ENCODE measurements at regions not wholly inside any gene's neighbourhood (a gene's known extent, or its start where the extent isn't known, plus 50 kb on each side); places are given as distances from the start of the nearest gene placed in this dataset.
"Not testable (repeated sequence)": the region's sequence is repeated elsewhere in the genome, so short reads cannot be mapped to it uniquely, and the experiment has no call there.

DNA sequence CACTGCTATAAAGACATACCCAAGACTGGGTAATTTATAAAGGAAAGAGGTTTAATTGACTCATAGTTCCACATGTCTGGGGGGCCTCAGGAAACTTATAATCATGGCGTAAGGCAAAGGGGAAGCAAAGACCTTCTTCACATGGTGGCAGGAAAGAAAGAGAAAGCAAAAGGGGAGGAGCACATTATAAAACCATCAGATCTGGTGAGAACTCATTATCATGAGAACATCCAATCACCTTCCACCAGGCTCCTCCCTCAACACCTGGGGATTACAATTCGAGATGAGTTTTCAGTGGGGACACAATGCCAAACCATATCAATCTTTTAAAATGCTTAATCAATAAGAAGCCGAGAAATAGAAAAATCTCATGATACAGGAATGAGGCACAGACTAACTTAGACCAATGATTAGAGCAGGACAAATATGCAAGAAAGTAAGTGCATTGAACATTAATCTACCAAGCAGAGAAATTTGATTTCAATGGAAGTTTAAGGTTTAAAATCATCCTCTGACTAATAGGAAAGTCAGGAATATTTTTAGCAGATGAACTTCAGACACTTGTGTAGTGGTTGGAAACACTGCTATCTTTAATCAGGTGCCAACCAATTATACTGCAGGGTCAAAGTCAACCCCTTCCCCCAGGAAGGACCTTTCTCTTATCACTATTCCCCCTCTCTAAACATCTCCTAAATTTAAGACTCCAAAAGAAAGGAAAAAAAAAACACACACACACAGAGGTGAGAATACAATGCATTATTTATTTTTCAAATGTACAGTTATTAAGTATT, 259.2 kb downstream of the IRS1 start:
- DNase-seq (ENCODE audit: extremely low read depth, low read depth): no peak

DNA sequence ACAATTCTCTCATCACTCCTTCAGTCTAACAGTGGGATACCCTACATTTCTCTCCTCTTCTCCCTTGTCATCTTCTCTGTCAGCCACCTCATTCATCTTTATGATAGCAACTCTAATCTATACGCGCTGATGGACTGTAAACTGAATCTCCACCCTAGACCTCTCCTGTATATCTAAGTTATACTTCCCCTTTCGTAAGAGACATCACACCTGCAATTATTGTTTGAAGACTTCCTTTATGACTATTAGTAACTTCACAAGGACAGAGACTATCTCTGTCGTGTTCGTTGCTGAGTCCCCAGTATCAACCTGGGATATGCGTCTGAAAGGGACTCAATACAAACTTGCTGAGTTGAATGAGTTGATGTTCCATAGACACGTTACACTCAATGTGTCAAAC, 263.2 kb downstream of the IRS1 start:
- DNase-seq (ENCODE audit: extremely low read depth, low read depth): no peak

DNA sequence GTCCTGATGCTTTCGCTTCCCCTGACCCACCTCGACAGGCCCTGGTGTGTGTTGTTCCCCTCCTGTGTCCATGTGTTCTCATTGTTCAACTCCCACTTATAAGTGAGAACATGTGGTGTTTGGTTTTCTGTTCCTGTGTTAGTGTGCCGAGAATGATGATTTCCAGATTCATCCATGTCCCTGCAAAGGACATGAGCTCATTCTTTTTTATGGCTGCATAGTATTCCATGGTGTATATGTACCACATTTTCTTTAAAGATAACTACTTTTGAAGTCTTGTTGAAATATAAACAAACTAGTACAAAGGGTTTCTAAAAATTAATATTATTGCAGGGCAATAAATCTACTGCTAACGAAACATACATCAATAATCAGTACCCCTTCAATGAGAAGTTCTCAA, 266.6 kb downstream of the IRS1 start:
- DNase-seq (ENCODE audit: extremely low read depth, low read depth): not testable (repeated sequence)

DNA sequence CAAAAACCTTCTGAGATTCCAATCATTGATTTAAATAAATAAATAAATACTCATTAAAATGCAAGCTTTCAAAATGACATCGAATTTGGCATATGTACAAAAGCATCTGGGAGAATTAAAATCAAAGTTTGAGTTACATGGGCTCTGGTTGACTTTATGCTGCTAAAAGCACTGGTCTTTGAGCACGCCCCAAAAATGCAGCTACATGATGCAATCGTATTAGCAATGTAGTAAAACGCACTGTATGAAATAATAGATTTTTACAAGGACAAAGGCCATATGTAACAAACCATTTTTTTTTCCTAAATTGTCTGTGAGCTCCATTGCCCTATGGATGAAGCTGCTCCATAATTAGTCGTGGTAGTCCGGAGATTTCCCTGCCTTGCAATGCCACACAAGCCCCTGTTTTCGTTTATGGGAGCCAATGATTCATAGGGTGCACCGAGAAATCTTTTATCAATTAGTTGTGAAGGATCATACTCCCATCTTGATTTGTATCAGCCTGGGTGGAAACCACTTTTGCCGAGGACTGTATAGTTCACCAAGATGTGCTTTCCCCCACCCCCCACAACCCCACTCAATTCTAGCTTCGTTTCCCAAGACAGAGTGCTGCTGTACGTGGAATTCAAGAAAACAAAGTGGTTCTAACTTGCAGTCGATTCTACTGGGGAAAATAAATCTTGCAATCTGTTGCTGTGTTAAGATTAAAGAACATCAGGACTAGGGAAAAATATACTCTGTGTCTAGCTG, 268.4 kb downstream of the IRS1 start:
- DNase-seq (ENCODE audit: extremely low read depth, low read depth): no peak

DNA sequence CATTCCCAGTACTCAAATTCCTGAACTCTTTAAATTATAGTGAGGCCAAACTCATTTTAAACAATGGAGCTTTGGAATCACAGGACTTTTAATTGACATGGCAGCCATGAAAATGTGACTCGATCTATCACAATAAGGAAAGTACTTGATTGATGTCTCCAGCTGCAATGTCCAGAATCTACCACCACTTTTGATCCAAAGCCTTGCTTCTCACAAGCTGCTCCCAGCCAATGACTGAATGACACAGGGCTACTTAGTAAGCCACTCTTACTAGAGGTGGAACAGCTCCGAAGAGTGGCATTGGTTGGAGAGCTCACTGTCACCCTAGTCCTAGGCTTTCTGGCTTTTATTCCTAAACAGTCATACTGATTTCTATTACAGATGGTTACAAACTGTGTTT, 270.1 kb downstream of the IRS1 start:
- DNase-seq (ENCODE audit: extremely low read depth, low read depth): no peak

DNA sequence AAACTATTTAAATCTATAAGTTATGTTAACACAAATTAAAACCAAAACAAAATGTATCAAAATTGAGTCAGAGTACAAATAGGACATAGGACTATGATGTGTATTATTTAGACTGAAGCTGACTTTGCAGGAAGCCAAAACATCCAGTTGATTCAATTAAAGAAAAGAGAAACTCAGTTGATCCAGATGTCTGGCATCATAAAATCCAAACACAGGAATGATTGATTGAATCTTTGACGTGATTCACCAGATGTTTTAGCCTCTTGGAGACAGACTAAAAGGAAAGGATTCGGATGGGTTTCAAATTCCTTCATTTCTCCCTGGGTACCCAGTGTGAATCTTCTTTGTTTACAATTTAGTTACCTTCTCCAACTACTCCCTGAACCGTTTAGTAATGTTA, 272.9 kb downstream of the IRS1 start:
- no peak for DNase-seq (ENCODE audit: extremely low read depth, low read depth)

DNA sequence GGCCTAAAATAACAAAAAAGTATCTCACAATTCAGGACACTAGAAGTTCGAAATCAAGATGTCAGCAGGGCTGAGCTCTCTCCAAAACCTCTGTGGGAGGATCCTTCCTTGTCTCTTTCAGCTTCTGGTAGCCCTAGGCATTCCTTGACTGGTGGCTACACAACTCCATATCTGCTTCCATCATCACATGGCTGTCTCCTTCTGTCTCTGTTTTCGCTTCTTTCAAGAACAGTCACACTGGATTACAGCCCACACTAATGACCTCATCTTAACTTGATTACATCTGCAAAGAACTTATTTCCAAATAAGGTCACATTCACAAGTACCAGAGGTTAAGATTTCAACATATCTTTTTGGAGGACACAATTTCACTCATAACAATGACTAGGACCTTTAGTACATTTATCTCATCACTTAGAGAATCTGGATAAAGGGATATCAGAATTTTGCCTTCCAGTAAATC, 275.2 kb downstream of the IRS1 start:
- DNase-seq (ENCODE audit: extremely low read depth, low read depth): peak; percentile 24

DNA sequence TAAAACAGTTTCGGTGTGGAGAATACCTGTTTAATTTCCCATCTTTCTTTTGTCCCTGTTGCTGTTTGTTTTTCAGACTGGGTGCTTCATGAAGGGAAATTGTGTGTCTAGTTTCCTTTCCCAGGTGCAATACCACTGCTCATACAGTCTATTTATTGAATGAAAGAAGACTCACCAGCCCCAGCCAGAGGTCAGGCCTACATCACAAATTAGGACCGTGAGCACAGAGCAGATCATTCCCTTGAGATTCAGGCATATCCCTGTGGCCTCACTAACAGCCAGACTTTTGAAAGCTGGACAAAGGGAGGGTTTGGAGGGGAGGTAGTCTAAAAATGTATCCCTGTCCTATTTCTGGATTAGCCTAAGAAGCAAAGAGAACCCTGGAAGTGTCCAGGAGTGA, 278.9 kb downstream of the IRS1 start:
- no peak for DNase-seq (ENCODE audit: extremely low read depth, low read depth)

DNA sequence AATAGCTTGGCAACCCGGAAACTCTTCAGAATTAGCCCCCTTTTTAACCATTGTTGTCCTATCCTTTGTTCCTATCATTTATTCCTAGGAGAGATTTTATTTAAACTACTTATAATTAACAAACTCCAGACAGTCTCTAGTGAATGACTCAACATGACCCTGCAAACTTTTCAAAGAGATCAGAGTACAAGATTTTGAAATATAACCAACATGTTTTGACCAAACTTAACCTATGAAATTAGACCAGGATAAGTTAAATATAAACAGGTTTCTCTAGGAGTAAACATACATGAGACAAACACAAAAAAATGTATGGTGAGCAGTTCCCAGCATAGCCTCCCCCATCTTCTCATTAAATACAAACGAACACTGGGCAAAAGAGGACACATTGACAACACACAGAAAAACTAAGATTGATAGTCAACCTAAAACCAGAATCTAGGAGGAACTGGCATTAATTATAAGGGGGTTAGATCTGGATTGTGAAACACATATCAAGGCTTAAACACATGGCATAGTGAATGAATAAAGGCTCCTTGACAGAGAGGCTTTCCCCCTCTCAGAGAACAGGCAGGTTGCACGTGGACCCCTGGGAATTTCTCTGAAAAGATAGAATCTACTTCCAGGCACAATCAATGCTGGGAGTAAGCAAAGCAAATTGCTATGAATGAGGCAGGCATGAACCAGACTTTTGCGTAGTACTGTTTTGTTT, 284.1 kb downstream of the IRS1 start:
- no peak for DNase-seq (ENCODE audit: extremely low read depth, low read depth)

DNA sequence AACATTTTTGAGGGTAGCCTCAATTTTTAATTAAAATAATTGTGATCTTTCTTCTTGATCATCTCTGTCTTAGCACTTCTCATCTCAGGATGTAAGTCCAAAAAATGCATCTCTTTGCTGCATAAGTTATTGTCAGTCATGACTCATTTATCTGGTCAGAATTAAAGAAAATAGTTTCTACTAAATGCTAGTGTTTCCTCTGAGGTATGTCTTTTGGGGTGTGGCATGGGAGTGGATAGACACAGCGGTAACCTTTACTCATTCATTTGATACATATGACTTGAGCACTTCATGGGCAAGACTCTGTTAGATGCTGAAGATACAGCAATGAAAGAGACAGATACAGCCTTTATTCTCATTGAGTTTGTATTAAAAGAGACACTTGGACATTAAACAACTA, 284.7 kb downstream of the IRS1 start:
- DNase-seq (ENCODE audit: extremely low read depth, low read depth): no peak

DNA sequence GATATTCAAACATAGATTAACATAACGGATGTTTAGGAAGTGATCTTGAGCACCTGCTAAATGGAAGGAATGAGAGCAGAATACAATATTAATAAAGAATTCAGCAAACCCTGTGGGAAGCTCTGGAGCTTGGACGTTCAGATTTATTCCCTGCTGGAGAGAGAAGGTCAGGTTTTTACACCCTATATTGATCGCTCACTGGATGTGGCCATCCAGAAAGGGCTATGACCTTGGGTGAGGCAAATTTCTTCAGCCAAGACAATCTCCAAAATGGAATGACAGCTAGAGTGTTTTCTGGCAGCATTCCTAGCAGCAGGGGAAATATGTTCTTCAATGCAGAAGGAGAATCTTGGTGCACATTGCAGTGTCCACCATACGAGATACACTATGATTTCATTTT, 288.3 kb downstream of the IRS1 start:
- no peak for DNase-seq (ENCODE audit: extremely low read depth, low read depth)

DNA sequence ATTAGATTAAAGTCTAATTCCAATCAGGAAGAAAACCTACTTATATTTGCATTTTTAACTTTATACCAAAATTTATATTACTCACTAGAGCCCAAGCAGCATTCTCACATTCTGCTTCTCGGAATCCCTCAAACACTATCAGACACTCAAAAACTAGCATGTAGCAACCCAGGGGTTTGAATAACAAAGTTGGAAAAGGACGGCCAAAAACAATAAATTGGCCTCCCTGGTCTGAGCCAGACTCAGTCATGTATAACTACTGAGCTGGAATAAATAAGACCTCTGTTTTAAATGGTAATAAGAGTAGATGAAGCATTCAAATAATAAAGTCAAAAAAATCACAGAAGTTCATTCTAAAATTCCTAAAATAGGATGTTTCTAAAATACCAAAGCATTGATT, 290.9 kb downstream of the IRS1 start:
- DNase-seq (ENCODE audit: extremely low read depth, low read depth): no peak

DNA sequence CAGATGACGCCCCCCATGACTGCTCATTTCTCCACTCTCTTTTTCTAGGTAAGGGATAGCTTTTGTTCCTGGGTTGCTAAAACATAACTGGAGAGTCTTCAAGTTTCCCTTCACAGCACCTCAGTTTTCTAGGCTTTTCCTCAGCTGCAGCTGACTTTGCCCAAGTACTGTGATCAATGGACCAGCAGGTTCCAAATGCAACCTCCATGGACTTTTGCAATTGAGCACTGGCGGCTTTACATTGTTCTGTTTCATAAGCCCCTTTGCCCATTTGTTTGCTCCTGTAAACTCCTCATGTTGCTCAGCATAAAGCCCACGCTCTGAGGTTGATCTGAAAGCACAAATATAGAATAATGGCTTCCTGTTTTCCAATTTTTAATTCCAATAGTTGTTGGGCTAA, 291.6 kb downstream of the IRS1 start:
- no peak for DNase-seq (ENCODE audit: extremely low read depth, low read depth)

DNA sequence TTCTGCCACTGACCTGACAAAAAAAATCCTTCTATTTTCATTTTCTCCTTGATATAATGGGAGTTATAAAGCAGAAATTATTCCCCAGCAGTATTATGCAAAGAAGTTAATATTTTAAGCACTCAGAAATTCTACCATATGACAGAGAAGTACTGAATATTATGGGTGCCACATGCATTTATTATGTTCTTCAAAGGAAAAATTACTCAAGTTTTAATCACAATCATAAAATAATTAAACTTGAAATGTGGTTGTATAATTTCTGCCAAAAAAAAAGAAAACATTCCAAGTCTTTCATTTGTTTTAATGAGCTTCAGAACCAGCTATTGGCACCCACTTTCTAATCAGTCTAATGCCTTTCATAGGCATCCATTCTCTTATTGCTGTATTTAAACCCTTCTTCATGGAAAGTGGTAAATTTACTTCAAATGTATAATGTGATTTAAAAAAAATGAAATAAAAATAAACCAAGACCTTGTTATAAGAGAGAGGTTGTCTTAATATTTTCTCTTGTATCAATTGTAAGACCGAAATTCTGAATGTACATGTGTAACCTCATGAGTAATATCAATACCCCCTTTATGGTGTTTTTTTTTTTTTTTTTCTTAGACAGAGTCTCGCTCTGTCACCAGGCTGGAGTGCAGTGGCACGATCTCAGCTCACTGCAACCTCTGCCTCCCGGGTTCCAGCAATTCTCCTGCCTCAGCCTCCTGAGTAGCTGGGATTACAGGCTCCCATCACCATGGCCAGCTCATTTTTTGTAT, 302.3 kb downstream of the IRS1 start:
- DNase-seq (ENCODE audit: extremely low read depth, low read depth): no peak

DNA sequence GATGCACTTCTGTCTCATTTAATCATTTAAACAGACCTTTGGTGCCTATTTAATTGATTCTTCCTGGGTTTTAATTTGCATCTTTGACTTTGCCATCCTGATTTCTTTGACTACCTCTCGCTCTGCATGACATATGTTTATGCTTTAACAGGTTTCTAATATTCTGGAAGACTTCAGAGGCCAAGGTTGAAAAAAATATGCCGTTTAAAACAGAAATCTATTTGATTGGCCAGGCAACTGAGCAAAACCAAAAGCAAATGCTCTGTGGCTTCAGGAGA, 303.4 kb downstream of the IRS1 start:
- no peak for DNase-seq (ENCODE audit: extremely low read depth, low read depth)

DNA sequence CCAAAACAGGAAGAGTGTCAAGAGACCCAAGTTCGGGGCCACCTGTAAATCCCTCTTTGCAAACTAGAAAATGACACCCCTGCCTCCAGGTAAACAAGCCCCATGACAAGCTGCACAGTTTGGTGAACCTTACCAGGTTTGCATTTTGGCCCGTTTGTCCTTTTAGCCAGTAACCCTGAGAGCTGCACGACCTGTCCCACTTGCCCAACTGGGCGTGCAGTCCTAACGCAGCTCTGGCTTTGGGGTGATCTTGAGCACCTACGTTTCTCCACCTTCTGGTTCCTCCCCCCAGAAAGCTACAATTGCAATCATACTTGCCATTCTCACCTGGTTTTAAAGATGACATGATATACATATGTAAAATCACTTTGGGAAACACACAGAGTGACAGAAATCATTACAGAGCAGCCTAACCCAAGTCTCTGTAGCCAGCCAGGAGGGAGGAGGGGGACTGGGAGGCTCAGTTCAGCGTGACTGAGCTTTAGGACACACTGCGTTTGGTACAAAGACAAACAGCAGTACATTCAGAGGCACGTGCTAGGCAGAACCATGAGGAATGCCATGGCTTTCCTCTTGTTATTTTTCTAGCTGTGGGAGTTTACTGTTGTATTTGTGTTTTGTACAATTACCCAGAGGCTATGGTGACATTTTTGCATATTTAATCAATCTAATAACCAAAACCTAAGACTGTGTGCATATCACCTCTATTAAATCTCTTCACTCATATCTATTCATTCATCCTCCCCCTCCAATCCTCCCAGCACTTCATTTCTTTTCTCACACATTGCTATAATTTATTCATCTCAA, 304.0 kb downstream of the IRS1 start:
- DNase-seq (ENCODE audit: extremely low read depth, low read depth): no peak

DNA sequence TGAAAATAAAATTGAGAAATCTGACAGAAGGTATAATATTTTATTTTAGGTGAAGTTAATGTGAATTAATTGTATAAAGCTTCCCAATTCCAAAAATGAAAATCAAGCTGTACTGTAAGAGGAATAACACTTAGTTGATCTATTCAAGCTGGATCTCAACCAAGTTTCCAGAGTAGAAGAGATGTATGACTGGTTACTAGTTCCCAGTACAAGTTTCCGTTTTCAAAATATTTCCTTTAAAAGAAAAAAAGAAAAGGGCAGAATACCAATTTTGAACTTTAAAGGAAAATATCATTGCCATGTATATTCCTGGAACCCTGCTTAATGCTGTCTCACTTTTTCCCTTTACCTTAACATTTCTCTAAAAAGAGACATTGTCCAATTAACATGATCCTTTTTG, 308.5 kb downstream of the IRS1 start:
- no peak for DNase-seq (ENCODE audit: extremely low read depth, low read depth)

DNA sequence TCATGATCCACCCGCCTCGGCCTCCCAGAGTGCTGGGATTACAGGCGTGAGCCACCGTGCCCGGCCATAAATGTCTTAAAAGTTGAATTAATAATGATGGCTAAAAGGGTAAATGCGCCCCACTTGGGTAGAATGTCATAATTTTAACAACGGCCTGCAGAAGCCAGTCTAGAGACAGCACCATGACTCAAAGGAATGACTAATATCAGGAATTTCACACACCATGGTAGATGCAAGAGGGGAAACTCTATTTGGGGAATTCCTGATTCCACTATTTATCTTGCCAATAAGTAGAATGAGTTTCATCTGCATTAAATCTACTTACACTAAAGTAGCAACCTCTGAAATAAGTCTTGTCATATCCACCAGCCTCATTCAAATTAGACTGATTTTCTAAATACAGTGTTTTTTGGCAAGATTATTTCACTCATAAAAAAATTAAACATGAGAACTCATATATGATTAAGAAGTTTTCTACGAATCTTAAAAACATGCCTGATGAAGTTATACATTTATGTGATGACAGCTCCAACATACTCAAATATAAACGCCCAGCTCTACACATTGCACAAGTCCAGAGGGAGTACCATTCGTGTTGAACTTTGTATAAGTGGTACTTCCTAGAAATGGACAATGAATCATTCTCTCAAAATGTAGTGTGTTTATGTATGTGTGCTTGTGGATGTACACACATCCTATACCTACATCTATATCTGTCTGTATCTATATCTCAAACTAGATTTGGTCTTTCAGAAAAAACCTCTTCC, 309.7 kb downstream of the IRS1 start:
- DNase-seq (ENCODE audit: extremely low read depth, low read depth): peak; percentile 63

DNA sequence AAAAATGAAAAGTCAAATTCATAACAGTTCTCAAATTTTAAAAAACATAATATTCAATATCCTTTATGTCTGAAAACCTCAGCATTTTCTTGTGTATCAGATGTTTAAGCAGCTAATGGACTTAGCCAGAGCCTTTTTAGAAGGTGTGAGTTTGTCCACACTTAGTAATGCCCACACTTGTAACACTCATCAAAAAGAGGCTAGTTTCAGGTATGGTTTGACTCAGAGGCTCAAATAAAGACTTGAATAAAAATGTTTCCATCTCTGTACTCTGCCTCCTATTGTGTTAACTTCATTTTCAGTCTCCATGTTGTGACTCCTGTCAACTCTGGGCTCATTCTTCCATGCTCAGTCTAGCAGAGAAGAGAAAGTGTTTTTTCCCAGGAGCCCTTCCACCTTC, 311.6 kb downstream of the IRS1 start:
- no peak for DNase-seq (ENCODE audit: extremely low read depth, low read depth)

DNA sequence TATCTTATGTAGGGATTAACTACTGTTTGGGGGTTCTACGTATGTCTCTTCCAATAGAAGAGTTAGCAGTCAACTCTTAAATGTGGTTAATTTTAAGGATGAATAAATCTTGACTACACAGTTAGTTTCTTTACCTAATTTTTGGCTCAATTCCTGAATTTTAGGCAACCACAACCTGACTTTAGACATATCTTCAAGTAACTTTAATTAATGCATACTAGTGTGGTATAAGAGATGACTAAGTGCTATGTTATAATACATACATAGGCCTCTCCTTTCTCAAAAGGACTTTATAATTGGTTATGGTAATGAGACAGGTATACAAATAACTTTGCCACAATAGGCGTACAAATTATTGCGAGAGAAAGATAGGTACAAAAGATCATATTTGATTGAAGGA, 312.0 kb downstream of the IRS1 start:
- DNase-seq (ENCODE audit: extremely low read depth, low read depth): no peak
